SK-N-SH (cell line): ENCODE measurements at regions not wholly inside any gene's neighbourhood (a gene's known extent, or its start where the extent isn't known, plus 50 kb on each side); places are given as distances from the start of the nearest gene placed in this dataset.
A peak's percentile ranks its signal among the peaks of the same experiment; 100 is the strongest.

ENCODE experiments used
- CTCF ChIA-PET: fragments of 300-600, 350-600 bp; formaldehyde crosslinking; extraction: SDS; loops from one replicate; lab custom pipeline; 2021; lab: Yijun Ruan, JAX
- POLR2A ChIA-PET: fragments of 350-600 bp; sonication (Branson Sonifier 250); formaldehyde crosslinking; extraction: SDS; loops from one replicate; lab custom pipeline; 2020; ENCODE audit warnings: antibody characterized with exemption, inconsistent platforms; lab: Yijun Ruan, JAX
- DNase-seq: peaks from one replicate; pipeline ENCODE4 v3.0.0; 2012
- H2AFZ ChIP-seq: fragments of 200-600 bp; sonication (generic); 2 replicates; pipeline ENCODE4 v1.8.1; 2016; ENCODE audit warnings: antibody characterized with exemption, mild to moderate bottlenecking, low read depth
- H3F3A ChIP-seq: fragments of 200-600 bp; sonication (generic); replicated peaks from 2 replicates; pipeline ENCODE3; 2016; ENCODE audit warnings: antibody characterized with exemption, mild to moderate bottlenecking; ENCODE audit not compliant: insufficient read depth
- H3K27ac ChIP-seq, 2 experiments: fragments of 200-500 bp in 1 of 2; fragments of 200-600 bp in 1 of 2; sonication (Bioruptor generic) in 1 of 2; sonication (generic), shearing (Covaris generic) in 1 of 2; 2 replicates each; pipeline versions ENCODE4 v1.5.1 to v1.6.1; 2014 to 2016; ENCODE audit warnings: low read depth in 2 of 2, inconsistent platforms in 1 of 2, low read length in 1 of 2, mild to moderate bottlenecking in 1 of 2, mixed read lengths in 1 of 2
- H3K27me3 ChIP-seq: fragments of 200-600 bp; sonication (generic), shearing (Covaris generic); 2 replicates; pipeline ENCODE4 v1.6.1; 2016; ENCODE audit warnings: mixed run types; ENCODE audit not compliant: insufficient read depth
- H3K36me3 ChIP-seq, 2 experiments: fragments of 200-500 bp in 1 of 2; fragments of 200-600 bp in 1 of 2; sonication (Bioruptor generic) in 1 of 2; sonication (generic) in 1 of 2; replicated peaks in 1 of 2; 2 replicates each; pipeline versions ENCODE3 to v1.5.1; 2014 to 2016; ENCODE audit warnings: low read length in 1 of 2, mild to moderate bottlenecking in 1 of 2; ENCODE audit not compliant: insufficient read depth in 2 of 2, control insufficient read depth in 1 of 2
- H3K4me1 ChIP-seq, 2 experiments: fragments of 200-500 bp in 1 of 2; fragments of 200-600 bp in 1 of 2; sonication (Bioruptor generic) in 1 of 2; sonication (generic), shearing (Covaris generic) in 1 of 2; 2 replicates each; pipeline versions ENCODE4 v1.5.1 to v1.6.1; 2014 to 2016; ENCODE audit warnings: low read depth in 1 of 2, low read length in 1 of 2, mixed run types in 1 of 2; ENCODE audit not compliant: insufficient read depth in 2 of 2, control insufficient read depth in 1 of 2
- H3K4me2 ChIP-seq: fragments of 200-600 bp; sonication (generic), shearing (Covaris generic); 2 replicates; pipeline ENCODE4 v1.6.1; 2017; ENCODE audit warnings: mixed run types
- H3K4me3 ChIP-seq, 2 experiments: fragments of 200-500 bp in 1 of 2; fragments of 200-600 bp in 1 of 2; sonication (Bioruptor generic) in 1 of 2; sonication (generic), shearing (Covaris generic) in 1 of 2; 2 replicates each; pipeline versions ENCODE4 v1.5.1 to v1.8.1; 2014 to 2016; ENCODE audit warnings: low read depth in 2 of 2, inconsistent platforms in 1 of 2, low read length in 1 of 2, mild to moderate bottlenecking in 1 of 2, mixed read lengths in 1 of 2, moderate library complexity in 1 of 2
- H3K79me2 ChIP-seq: fragments of 200-600 bp; sonication (generic); 2 replicates; pipeline ENCODE4 v1.8.1; 2017; ENCODE audit warnings: mild to moderate bottlenecking; ENCODE audit not compliant: insufficient read depth
- H3K9ac ChIP-seq: fragments of 200-600 bp; sonication (generic); 2 replicates; pipeline ENCODE4 v1.6.1; 2017; ENCODE audit warnings: mixed run types
- H3K9me2 ChIP-seq: fragments of 200-600 bp; sonication (generic); 2 replicates; pipeline ENCODE4 v1.6.1; 2017; ENCODE audit warnings: mixed run types
- H3K9me3 ChIP-seq: fragments of 200-600 bp; sonication (generic); 2 replicates; pipeline ENCODE4 v1.6.1; 2017; ENCODE audit warnings: mixed run types, mild to moderate bottlenecking, moderate library complexity
- H4K20me1 ChIP-seq: fragments of 200-600 bp; sonication (generic); 2 replicates; pipeline ENCODE4 v1.6.1; 2017; ENCODE audit warnings: mild to moderate bottlenecking, mixed run types; ENCODE audit not compliant: insufficient read depth
- FOSL2 ChIP-seq: IDR thresholded peaks from 2 replicates; pipeline ENCODE4 v1.4.0; 2012; ENCODE audit warnings: low read depth, mild to moderate bottlenecking, moderate library complexity, borderline replicate concordance
- FOXJ3 ChIP-seq: sonication (generic); formaldehyde crosslinking; IDR thresholded peaks from 2 replicates; pipeline ENCODE4 v1.5.1; 2020; ENCODE audit warnings: mild to moderate bottlenecking, missing genetic modification reagents
- JUND ChIP-seq: IDR thresholded peaks from 2 replicates; pipeline ENCODE4 v1.4.0; 2012
- NFIC ChIP-seq: IDR thresholded peaks from 2 replicates; pipeline ENCODE4 v1.4.0; 2012; ENCODE audit warnings: borderline replicate concordance
- NRF1 ChIP-seq: IDR thresholded peaks from 2 replicates; pipeline ENCODE4 v1.6.1; 2012; ENCODE audit warnings: low read depth, mild to moderate bottlenecking, low read length
- PBX3 ChIP-seq: IDR thresholded peaks from 2 replicates; pipeline ENCODE4; 2012
- RFX5 ChIP-seq: IDR thresholded peaks from 2 replicates; pipeline ENCODE4 v1.6.1; 2012; ENCODE audit warnings: mild to moderate bottlenecking, improper control_type of control experiment, low read length
- RXRA ChIP-seq: IDR thresholded peaks from 2 replicates; pipeline ENCODE4 v1.4.0; 2012; ENCODE audit warnings: low read depth, mild to moderate bottlenecking, borderline replicate concordance
- SMC3 ChIP-seq: IDR thresholded peaks from 2 replicates; pipeline ENCODE4 v1.6.1; 2012; ENCODE audit warnings: low read depth, low read length, improper control_type of control experiment
- YY1 ChIP-seq: IDR thresholded peaks from 2 replicates; pipeline ENCODE4 v1.4.0; 2012; ENCODE audit warnings: low read depth, mild to moderate bottlenecking
- WGBS: methylation state at CpG from one replicate; pipeline ENCODE4 v1.1.6; 2017; ENCODE audit warnings: low lambda C conversion rate; 5-methylcytosine and 5-hydroxymethylcytosine counted together

- H3K4me2 ChIP-seq: no peak overlapping the region
- H3K79me2 ChIP-seq: no peaks in the 10 kb centered on the region
- H3K27me3 ChIP-seq: no peaks in the 10 kb centered on the region
- TF ChIP-seq RFX5 (no peak), SMC3 (no peak), NRF1 (no peak), PBX3 (no peak)
- H2AFZ ChIP-seq: no peak overlapping the region
- no peaks in the 10 kb centered on the region for H3K4me1 ChIP-seq
- no peak overlapping the region for H3K9ac ChIP-seq
- WGBS: 100% methylated on average over 1 of the region's 1 CpG
- no peaks in the 10 kb centered on the region for H3F3A ChIP-seq
- H3K9me2 ChIP-seq: no peaks in the 10 kb centered on the region
- H3K36me3 ChIP-seq: no peaks in the 10 kb centered on the region
- no peak for DNase-seq
- no peak overlapping the region for H3K27ac ChIP-seq
- ChIA-PET CTCF (interaction anchor here (0.9 kb wide), 1 partner anchor 8 kb away, joined by 3 read pairs; no protein-coding TSS in a partner anchor), POLR2A (no interaction called here)
- H4K20me1 ChIP-seq: no peaks in the 10 kb centered on the region
- H3K4me3 ChIP-seq: no peak overlapping the region
- H3K9me3 ChIP-seq: no peaks in the 10 kb centered on the region
Measured at GRCh38 chr6:129955584-129955983, 62.8 kb upstream of the L3MBTL3 start.

GRCh38 chr6:129954749-129955431 lies 63.5 kb upstream of the L3MBTL3 start:
- Histone ChIP-seq H3K27ac (no peak overlapping the region), H4K20me1 (no peaks in the 10 kb centered on the region), H3K9me2 (no peaks in the 10 kb centered on the region), H3K4me3 (no peak overlapping the region), H3K9ac (no peak overlapping the region), H3K4me2 (no peak overlapping the region), H3K4me1 (no peaks in the 10 kb centered on the region), H3F3A (no peaks in the 10 kb centered on the region), H3K79me2 (no peaks in the 10 kb centered on the region), H2AFZ (no peak overlapping the region), H3K36me3 (no peaks in the 10 kb centered on the region), H3K9me3 (no peaks in the 10 kb centered on the region), H3K27me3 (no peaks in the 10 kb centered on the region)
- TF ChIP-seq SMC3 (no peak), YY1 (no peak)
- POLR2A ChIA-PET: no interaction called here
- 84% methylated on average over 8 of the region's 8 CpGs for WGBS
- no peak for DNase-seq
- CTCF ChIA-PET: no interaction called here

- Histone ChIP-seq H2AFZ (peak overlapping the region; percentile 41; the same call in 1 of the 2 replicates), H3K9me2 (no peaks in the 10 kb centered on the region), H4K20me1 (no peaks in the 10 kb centered on the region), H3F3A (no peaks in the 10 kb centered on the region), H3K4me3 (no peak overlapping the region), H3K79me2 (no peaks in the 10 kb centered on the region), H3K9me3 (no peaks in the 10 kb centered on the region), H3K9ac (no peak overlapping the region), H3K4me2 (no peak overlapping the region), H3K4me1 (no peaks in the 10 kb centered on the region), H3K36me3 (no peaks in the 10 kb centered on the region), H3K27me3 (no peaks in the 10 kb centered on the region), H3K27ac (no peak overlapping the region)
- TF ChIP-seq FOXJ3: no peak
- no peak for TF ChIP-seq RXRA
- no peak for TF ChIP-seq FOSL2
- TF ChIP-seq YY1: no peak
- no peak for TF ChIP-seq RFX5
- no peak for TF ChIP-seq JUND
- TF ChIP-seq NFIC: no peak
- POLR2A ChIA-PET: no interaction called here
- CTCF ChIA-PET: interaction anchor here (0.8 to 2.8 kb wide), 3 partner anchors 8 to 11 kb away, joined by 3 to 10 read pairs (median 4); no protein-coding TSS in a partner anchor
- no peak for DNase-seq
- WGBS: 74% methylated on average over 1 of the region's 1 CpG
Measured at GRCh38 chr6:129947797-129948196, 70.6 kb upstream of the L3MBTL3 start.
